HG03571 (cell line): ENCODE measurements at regions not wholly inside any gene's neighbourhood (a gene's known extent, or its start where the extent isn't known, plus 50 kb on each side); places are given as distances from the start of the nearest gene placed in this dataset.
"Not testable (repeated sequence)": the region's sequence is repeated elsewhere in the genome, so short reads cannot be mapped to it uniquely, and the experiment has no call there.

Experiments
- ATAC-seq: cut with Tn5 transposase; IDR thresholded peaks from one replicate; pipeline ENCODE4 v1.9.1; 2021; ENCODE audit not compliant: unreplicated experiment

- ATAC-seq: no peak
These were observed 193.4 kb upstream of the FZD8 start for GRCh38 chr10:35835545-35835944.

- ATAC-seq: no peak
These were observed 192.9 kb upstream of the FZD8 start for GRCh38 chr10:35834877-35835494.

GRCh38 chr10:35827783-35828182 lies 185.7 kb upstream of the FZD8 start:
- no peak for ATAC-seq

GRCh38 chr10:35824704-35825103 lies 182.6 kb upstream of the FZD8 start:
- ATAC-seq: no peak

- no peak for ATAC-seq
These were observed 180.2 kb upstream of the FZD8 start for GRCh38 chr10:35822316-35822715.

- peak; percentile 73 for ATAC-seq
These were observed 179.3 kb upstream of the FZD8 start for GRCh38 chr10:35821339-35821911.

GRCh38 chr10:35819736-35820135 lies 177.6 kb upstream of the FZD8 start:
- ATAC-seq: no peak

- ATAC-seq: no peak
These were observed 176.9 kb upstream of the FZD8 start for GRCh38 chr10:35819011-35819410.

GRCh38 chr10:35817109-35817508 lies 175.0 kb upstream of the FZD8 start:
- not testable (repeated sequence) for ATAC-seq

GRCh38 chr10:35813219-35813618 lies 171.1 kb upstream of the FZD8 start:
- ATAC-seq: no peak

GRCh38 chr10:35808344-35808743 lies 166.2 kb upstream of the FZD8 start:
- ATAC-seq: no peak

- ATAC-seq: no peak
These were observed 160.9 kb upstream of the FZD8 start for GRCh38 chr10:35803046-35803445.

GRCh38 chr10:35797187-35797586 lies 155.1 kb upstream of the FZD8 start:
- no peak for ATAC-seq

- ATAC-seq: no peak
These were observed 153.2 kb upstream of the FZD8 start for GRCh38 chr10:35795131-35795824.

GRCh38 chr10:35794703-35795102 lies 152.6 kb upstream of the FZD8 start:
- ATAC-seq: no peak

- no peak for ATAC-seq
These were observed 150.2 kb upstream of the FZD8 start for GRCh38 chr10:35792291-35792690.

- ATAC-seq: no peak
These were observed 147.9 kb upstream of the FZD8 start for GRCh38 chr10:35789996-35790395.

- ATAC-seq: no peak
These were observed 142.7 kb upstream of the FZD8 start for GRCh38 chr10:35784751-35785150.

- no peak for ATAC-seq
These were observed 141.3 kb upstream of the FZD8 start for GRCh38 chr10:35783305-35783838.

- ATAC-seq: no peak
These were observed 139.5 kb upstream of the FZD8 start for GRCh38 chr10:35781643-35782035.

GRCh38 chr10:35780970-35781642 lies 139.0 kb upstream of the FZD8 start:
- no peak for ATAC-seq

GRCh38 chr10:35778306-35778705 lies 136.2 kb upstream of the FZD8 start:
- no peak for ATAC-seq
